ENCODE measurements at regions not wholly inside any gene's neighbourhood (a gene's known extent, or its start where the extent isn't known, plus 50 kb on each side); places are given as distances from the start of the nearest gene placed in this dataset.

DNA sequence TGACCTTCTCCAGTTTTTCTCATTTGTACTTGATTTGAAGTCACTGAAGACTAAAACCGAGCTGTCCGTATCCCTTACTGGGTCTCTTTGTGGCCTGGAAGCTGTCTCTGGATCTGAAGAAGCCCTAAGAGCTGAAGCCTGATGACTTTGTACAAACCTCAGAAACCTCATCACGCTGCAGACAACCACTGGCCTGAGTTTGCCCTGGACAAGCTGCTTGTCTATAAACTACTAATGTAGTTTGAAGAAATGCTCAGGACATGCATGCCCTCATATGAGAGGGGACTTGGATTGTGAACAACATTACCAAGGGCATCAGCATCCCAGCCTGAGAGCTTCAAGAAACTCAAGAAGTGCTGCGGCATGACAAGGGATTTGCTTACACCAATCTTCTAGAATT is 79.3 kb upstream of the CBLN2 start:
- no peak for TF ChIP-seq CEBPB (IDR thresholded peaks at IDR 0.05; ENCODE audit: borderline replicate concordance in 1 of 2, low read depth in 2 of 2, low read length in 2 of 2)
- TF ChIP-seq, protein P1, sequence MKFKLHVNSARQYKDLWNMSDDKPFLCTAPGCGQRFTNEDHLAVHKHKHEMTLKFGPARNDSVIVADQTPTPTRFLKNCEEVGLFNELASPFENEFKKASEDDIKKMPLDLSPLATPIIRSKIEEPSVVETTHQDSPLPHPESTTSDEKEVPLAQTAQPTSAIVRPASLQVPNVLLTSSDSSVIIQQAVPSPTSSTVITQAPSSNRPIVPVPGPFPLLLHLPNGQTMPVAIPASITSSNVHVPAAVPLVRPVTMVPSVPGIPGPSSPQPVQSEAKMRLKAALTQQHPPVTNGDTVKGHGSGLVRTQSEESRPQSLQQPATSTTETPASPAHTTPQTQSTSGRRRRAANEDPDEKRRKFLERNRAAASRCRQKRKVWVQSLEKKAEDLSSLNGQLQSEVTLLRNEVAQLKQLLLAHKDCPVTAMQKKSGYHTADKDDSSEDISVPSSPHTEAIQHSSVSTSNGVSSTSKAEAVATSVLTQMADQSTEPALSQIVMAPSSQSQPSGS (IDR thresholded peaks at IDR 0.05; ENCODE audit: low read length), result no peak
- no peak for TF ChIP-seq NFIC (IDR thresholded peaks at IDR 0.05; ENCODE audit: low read depth, low read length)
- no peak for TF ChIP-seq POLR2AphosphoS2 (IDR thresholded peaks at IDR 0.05; ENCODE audit: low read depth, low read length)
- no peak for TF ChIP-seq FOXM1 (IDR thresholded peaks at IDR 0.05; ENCODE audit: low read depth, low read length)
- TF ChIP-seq, protein P2, sequence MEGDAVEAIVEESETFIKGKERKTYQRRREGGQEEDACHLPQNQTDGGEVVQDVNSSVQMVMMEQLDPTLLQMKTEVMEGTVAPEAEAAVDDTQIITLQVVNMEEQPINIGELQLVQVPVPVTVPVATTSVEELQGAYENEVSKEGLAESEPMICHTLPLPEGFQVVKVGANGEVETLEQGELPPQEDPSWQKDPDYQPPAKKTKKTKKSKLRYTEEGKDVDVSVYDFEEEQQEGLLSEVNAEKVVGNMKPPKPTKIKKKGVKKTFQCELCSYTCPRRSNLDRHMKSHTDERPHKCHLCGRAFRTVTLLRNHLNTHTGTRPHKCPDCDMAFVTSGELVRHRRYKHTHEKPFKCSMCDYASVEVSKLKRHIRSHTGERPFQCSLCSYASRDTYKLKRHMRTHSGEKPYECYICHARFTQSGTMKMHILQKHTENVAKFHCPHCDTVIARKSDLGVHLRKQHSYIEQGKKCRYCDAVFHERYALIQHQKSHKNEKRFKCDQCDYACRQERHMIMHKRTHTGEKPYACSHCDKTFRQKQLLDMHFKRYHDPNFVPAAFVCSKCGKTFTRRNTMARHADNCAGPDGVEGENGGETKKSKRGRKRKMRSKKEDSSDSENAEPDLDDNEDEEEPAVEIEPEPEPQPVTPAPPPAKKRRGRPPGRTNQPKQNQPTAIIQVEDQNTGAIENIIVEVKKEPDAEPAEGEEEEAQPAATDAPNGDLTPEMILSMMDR (IDR thresholded peaks at IDR 0.05 in 2 of 3, conservative IDR thresholded peaks at IDR 0.05 in 1 of 3; ENCODE audit: control insufficient read depth in 2 of 3, extremely low read depth in 1 of 3, insufficient read depth in 1 of 3, low read depth in 3 of 3, low read length in 3 of 3), result no peak
- no peak for TF ChIP-seq SMARCA5 (IDR thresholded peaks at IDR 0.05)
- TF ChIP-seq, protein P3, sequence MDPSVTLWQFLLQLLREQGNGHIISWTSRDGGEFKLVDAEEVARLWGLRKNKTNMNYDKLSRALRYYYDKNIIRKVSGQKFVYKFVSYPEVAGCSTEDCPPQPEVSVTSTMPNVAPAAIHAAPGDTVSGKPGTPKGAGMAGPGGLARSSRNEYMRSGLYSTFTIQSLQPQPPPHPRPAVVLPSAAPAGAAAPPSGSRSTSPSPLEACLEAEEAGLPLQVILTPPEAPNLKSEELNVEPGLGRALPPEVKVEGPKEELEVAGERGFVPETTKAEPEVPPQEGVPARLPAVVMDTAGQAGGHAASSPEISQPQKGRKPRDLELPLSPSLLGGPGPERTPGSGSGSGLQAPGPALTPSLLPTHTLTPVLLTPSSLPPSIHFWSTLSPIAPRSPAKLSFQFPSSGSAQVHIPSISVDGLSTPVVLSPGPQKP (IDR thresholded peaks at IDR 0.05; ENCODE audit: low read depth, low read length), result no peak
- TF ChIP-seq EGR1 (IDR thresholded peaks at IDR 0.05; ENCODE audit: borderline replicate concordance in 1 of 2, low read depth in 2 of 2, low read length in 2 of 2), result no peak
